ENCODE measurements at regions not wholly inside any gene's neighbourhood (a gene's known extent, or its start where the extent isn't known, plus 50 kb on each side); places are given as distances from the start of the nearest gene placed in this dataset.

- TF ChIP-seq CTCF (IDR thresholded peaks at IDR 0.05; ENCODE audit: borderline replicate concordance, extremely low read depth, low read length, poor library complexity, severe bottlenecking) (no peak), EZH2 (IDR thresholded peaks at IDR 0.05; ENCODE audit: borderline replicate concordance, low read depth, low read length, severe bottlenecking) (no peak)
These were observed 603.9 kb downstream of the HDGFL1 start for GRCh38 chr6:23173234-23173633.

Measured in DND-41 (cell line).